ENCODE measurements at regions not wholly inside any gene's neighbourhood (a gene's known extent, or its start where the extent isn't known, plus 50 kb on each side); places are given as distances from the start of the nearest gene placed in this dataset.

- no peak for TF ChIP-seq CTCF (IDR thresholded peaks at IDR 0.05 in 4 of 5, conservative IDR thresholded peaks at IDR 0.05 in 1 of 5)
- TF ChIP-seq POLR2A (IDR thresholded peaks at IDR 0.05): no peak
These were observed 267.2 kb downstream of the MAN2A1 start for GRCh38 chr5:109956884-109957283.
